ENCODE measurements at regions not wholly inside any gene's neighbourhood (a gene's known extent, or its start where the extent isn't known, plus 50 kb on each side); places are given as distances from the start of the nearest gene placed in this dataset.

DNA sequence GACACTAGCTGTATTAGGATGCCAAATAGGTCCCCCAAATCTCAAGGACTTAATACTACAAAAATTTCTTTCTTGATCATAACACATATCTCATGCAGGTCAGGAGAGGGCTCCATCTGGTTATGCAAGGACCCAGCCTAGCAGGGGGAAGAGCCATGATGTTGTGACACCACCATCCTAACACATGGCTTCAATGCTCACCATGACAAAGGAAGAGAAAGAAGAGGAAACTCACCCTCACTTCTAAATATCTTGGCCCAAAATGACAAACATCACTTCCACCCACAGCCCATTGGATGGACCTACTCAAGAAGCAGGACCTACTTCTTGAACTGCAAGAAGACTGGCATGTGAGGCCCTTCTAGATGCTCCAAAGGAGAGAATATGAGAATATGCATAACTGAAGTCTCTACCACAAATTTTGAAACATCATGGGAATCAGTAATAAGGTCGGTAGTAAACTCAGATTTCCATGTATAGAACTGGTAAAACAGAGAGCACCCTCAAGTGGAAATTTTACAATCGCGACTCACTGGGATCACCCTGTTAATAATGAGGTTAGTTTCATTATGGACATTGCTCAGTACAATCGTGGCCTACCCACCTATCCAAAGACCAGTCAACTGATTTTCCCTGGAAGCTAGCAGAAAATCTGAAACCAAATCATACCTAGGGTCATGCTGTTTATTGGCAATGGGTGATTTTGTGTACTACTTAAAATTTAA is 308.2 kb downstream of the ACTL7B start:
- Histone ChIP-seq H2AFZ (ENCODE audit: low read length) (no peak overlapping the region), H3K4me2 (ENCODE audit: low read length) (no peak overlapping the region), H3K9ac (ENCODE audit: low read length) (no peak overlapping the region), H3K36me3 (ENCODE audit: insufficient read depth, low read length) (no peaks in the 10 kb centered on the region), H4K20me1 (ENCODE audit: insufficient read depth, low read length) (no peaks in the 10 kb centered on the region), H3K27ac (ENCODE audit: low read depth, low read length, poor library complexity, severe bottlenecking) (no peak overlapping the region), H3F3A (ENCODE audit: insufficient read depth, low read length) (no peaks in the 10 kb centered on the region), H3K79me2 (ENCODE audit: insufficient read depth, low read length) (no peaks in the 10 kb centered on the region), H3K9me3 (ENCODE audit: low read length) (no peaks in the 10 kb centered on the region), H3K4me1 (ENCODE audit: insufficient read depth, low read length, severe bottlenecking) (no peaks in the 10 kb centered on the region), H3K4me3 (ENCODE audit: low read depth, low read length, poor library complexity, severe bottlenecking) (no peak overlapping the region), H3K27me3 (ENCODE audit: insufficient read depth, low read length) (peaks cover 4% of the 10 kb centered on the region; the same call in 1 of the 2 replicates), H3K9me2 (ENCODE audit: low read depth, low read length) (no peaks in the 10 kb centered on the region)
- TF ChIP-seq, protein P1, sequence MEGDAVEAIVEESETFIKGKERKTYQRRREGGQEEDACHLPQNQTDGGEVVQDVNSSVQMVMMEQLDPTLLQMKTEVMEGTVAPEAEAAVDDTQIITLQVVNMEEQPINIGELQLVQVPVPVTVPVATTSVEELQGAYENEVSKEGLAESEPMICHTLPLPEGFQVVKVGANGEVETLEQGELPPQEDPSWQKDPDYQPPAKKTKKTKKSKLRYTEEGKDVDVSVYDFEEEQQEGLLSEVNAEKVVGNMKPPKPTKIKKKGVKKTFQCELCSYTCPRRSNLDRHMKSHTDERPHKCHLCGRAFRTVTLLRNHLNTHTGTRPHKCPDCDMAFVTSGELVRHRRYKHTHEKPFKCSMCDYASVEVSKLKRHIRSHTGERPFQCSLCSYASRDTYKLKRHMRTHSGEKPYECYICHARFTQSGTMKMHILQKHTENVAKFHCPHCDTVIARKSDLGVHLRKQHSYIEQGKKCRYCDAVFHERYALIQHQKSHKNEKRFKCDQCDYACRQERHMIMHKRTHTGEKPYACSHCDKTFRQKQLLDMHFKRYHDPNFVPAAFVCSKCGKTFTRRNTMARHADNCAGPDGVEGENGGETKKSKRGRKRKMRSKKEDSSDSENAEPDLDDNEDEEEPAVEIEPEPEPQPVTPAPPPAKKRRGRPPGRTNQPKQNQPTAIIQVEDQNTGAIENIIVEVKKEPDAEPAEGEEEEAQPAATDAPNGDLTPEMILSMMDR (IDR thresholded peaks at IDR 0.05; ENCODE audit: low read length), result no peak
- no peak for TF ChIP-seq EZH2 (IDR thresholded peaks at IDR 0.05; ENCODE audit: borderline replicate concordance, low read length)

DNA sequence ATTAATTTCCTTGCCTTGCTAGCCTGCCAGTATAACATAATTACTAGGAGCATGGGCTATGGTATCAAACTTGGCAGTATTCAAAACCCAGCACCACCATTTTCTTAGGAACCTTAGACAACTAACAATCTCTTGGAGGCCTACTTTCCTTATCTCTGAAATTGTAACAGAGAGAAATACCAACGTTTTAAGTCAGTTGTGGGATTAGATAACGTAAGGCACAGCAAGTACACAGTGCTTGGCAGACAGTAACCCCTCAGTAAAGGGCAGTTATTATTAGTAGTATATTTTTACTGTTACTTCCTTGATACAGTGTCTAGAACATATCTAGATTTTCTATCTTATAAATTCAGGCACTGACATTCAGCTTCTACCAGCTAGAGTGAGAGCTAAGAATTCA is 309.6 kb downstream of the ACTL7B start:
- Histone ChIP-seq H3K9me2 (ENCODE audit: low read depth, low read length) (no peaks in the 10 kb centered on the region), H3K27ac (ENCODE audit: low read depth, low read length, poor library complexity, severe bottlenecking) (no peak overlapping the region), H3K9ac (ENCODE audit: low read length) (no peak overlapping the region), H3K9me3 (ENCODE audit: low read length) (no peaks in the 10 kb centered on the region), H3K4me2 (ENCODE audit: low read length) (no peak overlapping the region), H2AFZ (ENCODE audit: low read length) (no peak overlapping the region), H3K4me1 (ENCODE audit: insufficient read depth, low read length, severe bottlenecking) (no peaks in the 10 kb centered on the region), H3K79me2 (ENCODE audit: insufficient read depth, low read length) (no peaks in the 10 kb centered on the region), H3K4me3 (ENCODE audit: low read depth, low read length, poor library complexity, severe bottlenecking) (no peak overlapping the region), H3F3A (ENCODE audit: insufficient read depth, low read length) (no peaks in the 10 kb centered on the region), H3K27me3 (ENCODE audit: insufficient read depth, low read length) (peaks cover 4% of the 10 kb centered on the region; the same call in 1 of the 2 replicates), H4K20me1 (ENCODE audit: insufficient read depth, low read length) (no peaks in the 10 kb centered on the region), H3K36me3 (ENCODE audit: insufficient read depth, low read length) (no peaks in the 10 kb centered on the region)
- TF ChIP-seq, protein P1 (IDR thresholded peaks at IDR 0.05; ENCODE audit: low read length), result no peak
- no peak for TF ChIP-seq EZH2 (IDR thresholded peaks at IDR 0.05; ENCODE audit: borderline replicate concordance, low read length)

DNA sequence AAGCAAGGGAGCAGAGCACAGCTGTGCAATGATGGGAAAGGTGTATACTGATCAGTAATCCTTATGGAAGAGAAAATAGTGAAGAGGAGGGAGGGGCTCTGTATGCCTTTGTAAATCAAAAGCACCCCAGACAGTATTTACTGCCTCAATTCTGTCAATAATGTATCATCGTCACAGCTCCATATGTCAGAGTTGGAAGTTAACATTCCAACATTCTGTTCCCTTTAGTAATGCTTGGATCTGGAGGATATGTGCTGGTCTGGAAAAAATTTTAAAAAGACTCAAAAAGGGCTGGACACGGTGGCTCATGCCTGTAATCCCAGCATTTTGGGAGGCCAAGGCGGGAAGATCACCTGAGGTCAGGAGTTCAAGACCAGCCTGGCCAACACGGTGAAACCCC is 310.4 kb downstream of the ACTL7B start:
- Histone ChIP-seq H3K27me3 (ENCODE audit: insufficient read depth, low read length) (peaks cover 4% of the 10 kb centered on the region; the same call in 1 of the 2 replicates), H3K4me2 (ENCODE audit: low read length) (no peak overlapping the region), H4K20me1 (ENCODE audit: insufficient read depth, low read length) (no peaks in the 10 kb centered on the region), H3K4me1 (ENCODE audit: insufficient read depth, low read length, severe bottlenecking) (no peaks in the 10 kb centered on the region), H3F3A (ENCODE audit: insufficient read depth, low read length) (no peaks in the 10 kb centered on the region), H3K9ac (ENCODE audit: low read length) (no peak overlapping the region), H3K36me3 (ENCODE audit: insufficient read depth, low read length) (no peaks in the 10 kb centered on the region), H3K27ac (ENCODE audit: low read depth, low read length, poor library complexity, severe bottlenecking) (no peak overlapping the region), H3K9me3 (ENCODE audit: low read length) (no peaks in the 10 kb centered on the region), H3K79me2 (ENCODE audit: insufficient read depth, low read length) (no peaks in the 10 kb centered on the region), H3K4me3 (ENCODE audit: low read depth, low read length, poor library complexity, severe bottlenecking) (no peak overlapping the region), H3K9me2 (ENCODE audit: low read depth, low read length) (no peaks in the 10 kb centered on the region), H2AFZ (ENCODE audit: low read length) (no peak overlapping the region)
- TF ChIP-seq, protein P1 (IDR thresholded peaks at IDR 0.05; ENCODE audit: low read length), result no peak
- no peak for TF ChIP-seq EZH2 (IDR thresholded peaks at IDR 0.05; ENCODE audit: borderline replicate concordance, low read length)

All from OCI-LY1 (cell line).